ENCODE measurements at regions not wholly inside any gene's neighbourhood (a gene's known extent, or its start where the extent isn't known, plus 50 kb on each side); places are given as distances from the start of the nearest gene placed in this dataset.
"Not testable (repeated sequence)": the region's sequence is repeated elsewhere in the genome, so short reads cannot be mapped to it uniquely, and the experiment has no call there.

DNA sequence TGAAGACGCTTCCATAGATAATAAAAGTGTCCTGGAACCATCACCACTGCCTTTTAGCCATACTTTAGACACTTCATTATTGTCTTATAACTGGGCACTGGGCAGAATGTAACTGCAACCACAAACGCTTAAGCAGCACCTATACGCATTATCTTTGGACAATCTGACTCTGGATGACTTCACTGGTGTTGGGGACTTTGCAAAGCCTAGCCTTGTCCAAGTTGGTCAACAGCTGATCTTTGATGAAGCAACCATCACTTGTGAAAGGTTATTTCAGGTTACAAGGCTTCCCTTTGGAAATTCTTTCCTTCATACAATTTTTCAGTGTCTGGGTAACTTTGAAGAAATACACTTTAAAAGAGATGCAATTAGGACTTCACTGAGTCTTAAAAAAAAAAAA lies 77.8 kb upstream of the ZNF462 start:
- TF ChIP-seq, protein P1, sequence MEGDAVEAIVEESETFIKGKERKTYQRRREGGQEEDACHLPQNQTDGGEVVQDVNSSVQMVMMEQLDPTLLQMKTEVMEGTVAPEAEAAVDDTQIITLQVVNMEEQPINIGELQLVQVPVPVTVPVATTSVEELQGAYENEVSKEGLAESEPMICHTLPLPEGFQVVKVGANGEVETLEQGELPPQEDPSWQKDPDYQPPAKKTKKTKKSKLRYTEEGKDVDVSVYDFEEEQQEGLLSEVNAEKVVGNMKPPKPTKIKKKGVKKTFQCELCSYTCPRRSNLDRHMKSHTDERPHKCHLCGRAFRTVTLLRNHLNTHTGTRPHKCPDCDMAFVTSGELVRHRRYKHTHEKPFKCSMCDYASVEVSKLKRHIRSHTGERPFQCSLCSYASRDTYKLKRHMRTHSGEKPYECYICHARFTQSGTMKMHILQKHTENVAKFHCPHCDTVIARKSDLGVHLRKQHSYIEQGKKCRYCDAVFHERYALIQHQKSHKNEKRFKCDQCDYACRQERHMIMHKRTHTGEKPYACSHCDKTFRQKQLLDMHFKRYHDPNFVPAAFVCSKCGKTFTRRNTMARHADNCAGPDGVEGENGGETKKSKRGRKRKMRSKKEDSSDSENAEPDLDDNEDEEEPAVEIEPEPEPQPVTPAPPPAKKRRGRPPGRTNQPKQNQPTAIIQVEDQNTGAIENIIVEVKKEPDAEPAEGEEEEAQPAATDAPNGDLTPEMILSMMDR (IDR thresholded peaks at IDR 0.05; ENCODE audit: partially characterized antibody, unreplicated experiment): no peak
- no peaks in the 10 kb centered on the region for H3K4me1 Mint-ChIP-seq (ENCODE audit: low read depth, unreplicated experiment)
- no peaks in the 10 kb centered on the region for H3K27me3 Mint-ChIP-seq (ENCODE audit: unreplicated experiment)
- no peak overlapping the region for H3K27ac Mint-ChIP-seq (ENCODE audit: unreplicated experiment)
- H3K36me3 Mint-ChIP-seq (ENCODE audit: unreplicated experiment): peaks cover 6% of the 10 kb centered on the region
- no peak overlapping the region for H3K4me3 Mint-ChIP-seq (ENCODE audit: unreplicated experiment)
- DNase-seq: no peak
- H3K9me3 Mint-ChIP-seq (ENCODE audit: unreplicated experiment): peaks cover 2% of the 10 kb centered on the region

DNA sequence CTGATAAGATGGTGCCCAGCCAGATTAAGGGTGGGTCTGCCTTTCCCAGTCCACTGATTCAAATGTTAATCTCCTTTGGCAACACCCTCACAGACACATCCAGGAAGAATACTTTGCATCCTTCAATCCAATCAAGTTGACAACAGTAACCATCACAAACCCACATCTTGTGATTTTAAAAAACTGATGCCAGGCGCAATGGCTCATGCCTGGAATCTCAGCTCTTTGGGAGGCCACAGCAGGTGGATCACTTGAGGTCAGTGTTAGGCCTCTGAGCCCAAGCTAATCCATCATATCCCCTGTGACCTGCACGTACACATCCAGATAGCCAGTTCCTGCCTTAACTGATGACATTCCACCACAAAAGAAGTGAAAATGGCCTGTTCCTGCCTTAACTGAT lies 74.9 kb upstream of the ZNF462 start:
- DNase-seq; H3K9me3 Mint-ChIP-seq (ENCODE audit: unreplicated experiment); H3K27me3 Mint-ChIP-seq (ENCODE audit: unreplicated experiment); H3K36me3 Mint-ChIP-seq (ENCODE audit: unreplicated experiment); H3K4me1 Mint-ChIP-seq (ENCODE audit: low read depth, unreplicated experiment); H3K4me3 Mint-ChIP-seq (ENCODE audit: unreplicated experiment); H3K27ac Mint-ChIP-seq (ENCODE audit: unreplicated experiment): not testable (repeated sequence)

DNA sequence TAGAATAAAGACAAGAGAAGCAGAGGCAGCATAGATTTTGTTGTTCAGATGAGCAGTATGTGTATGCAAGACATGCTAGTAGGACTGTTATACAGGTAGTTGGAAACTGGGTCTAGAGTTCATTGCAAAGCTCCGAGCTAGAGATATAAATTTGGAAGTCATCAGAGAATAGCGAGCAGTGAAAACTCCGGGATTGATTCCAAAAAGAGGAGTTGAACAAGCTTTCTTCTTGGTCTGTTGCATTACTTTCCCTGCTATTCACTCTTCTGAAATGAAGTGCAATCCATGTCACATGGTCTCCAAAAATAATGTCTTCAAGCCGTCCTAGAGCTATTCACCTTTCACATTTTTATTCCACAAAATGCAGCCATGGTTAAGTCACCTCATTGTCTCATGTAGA lies 67.9 kb upstream of the ZNF462 start:
- no peaks in the 10 kb centered on the region for H3K4me1 Mint-ChIP-seq (ENCODE audit: low read depth, unreplicated experiment)
- H3K27me3 Mint-ChIP-seq (ENCODE audit: unreplicated experiment): no peaks in the 10 kb centered on the region
- TF ChIP-seq, protein P1 (IDR thresholded peaks at IDR 0.05; ENCODE audit: partially characterized antibody, unreplicated experiment): no peak
- no peaks in the 10 kb centered on the region for H3K36me3 Mint-ChIP-seq (ENCODE audit: unreplicated experiment)
- DNase-seq: no peak
- no peak overlapping the region for H3K4me3 Mint-ChIP-seq (ENCODE audit: unreplicated experiment)
- H3K9me3 Mint-ChIP-seq (ENCODE audit: unreplicated experiment): no peaks in the 10 kb centered on the region
- no peak overlapping the region for H3K27ac Mint-ChIP-seq (ENCODE audit: unreplicated experiment)

DNA sequence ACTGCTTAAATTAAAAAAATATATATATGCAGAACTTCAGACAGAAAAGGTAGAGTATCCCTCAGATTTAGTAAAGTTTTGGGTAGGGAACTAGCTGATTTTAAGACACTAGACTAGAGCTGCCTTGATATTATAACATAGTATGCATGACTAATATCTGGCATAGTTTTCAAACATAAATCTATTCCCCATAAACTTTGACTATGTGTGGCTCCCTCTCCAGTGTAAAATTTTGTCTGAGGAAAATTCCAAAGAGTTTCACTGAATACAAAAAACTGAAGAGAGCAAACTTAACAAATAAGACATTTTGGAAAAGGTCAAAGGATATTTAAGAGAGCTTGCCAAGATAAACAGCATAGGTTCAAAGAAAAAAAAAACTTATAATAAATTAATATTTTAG lies 66.2 kb upstream of the ZNF462 start:
- TF ChIP-seq, protein P1 (IDR thresholded peaks at IDR 0.05; ENCODE audit: partially characterized antibody, unreplicated experiment): no peak
- no peak for DNase-seq
- Mint-ChIP-seq H3K27me3 (ENCODE audit: unreplicated experiment) (no peaks in the 10 kb centered on the region), H3K9me3 (ENCODE audit: unreplicated experiment) (no peaks in the 10 kb centered on the region), H3K36me3 (ENCODE audit: unreplicated experiment) (no peaks in the 10 kb centered on the region), H3K27ac (ENCODE audit: unreplicated experiment) (no peak overlapping the region), H3K4me1 (ENCODE audit: low read depth, unreplicated experiment) (no peaks in the 10 kb centered on the region), H3K4me3 (ENCODE audit: unreplicated experiment) (no peak overlapping the region)

- Mint-ChIP-seq H3K27ac (ENCODE audit: unreplicated experiment) (no peak overlapping the region), H3K36me3 (ENCODE audit: unreplicated experiment) (no peaks in the 10 kb centered on the region), H3K4me1 (ENCODE audit: low read depth, unreplicated experiment) (no peaks in the 10 kb centered on the region), H3K27me3 (ENCODE audit: unreplicated experiment) (no peaks in the 10 kb centered on the region), H3K4me3 (ENCODE audit: unreplicated experiment) (no peak overlapping the region), H3K9me3 (ENCODE audit: unreplicated experiment) (no peaks in the 10 kb centered on the region)
- DNase-seq: no peak
- TF ChIP-seq, protein P1 (IDR thresholded peaks at IDR 0.05; ENCODE audit: partially characterized antibody, unreplicated experiment): no peak
These were observed 65.7 kb upstream of the ZNF462 start for GRCh38 chr9:106797299-106797698.

Measured in glutamatergic neuron (in vitro differentiated cells).